Dedifferentiated amniotic fluid mesenchymal stem cell (primary cell): ENCODE measurements at regions not wholly inside any gene's neighbourhood (a gene's known extent, or its start where the extent isn't known, plus 50 kb on each side); places are given as distances from the start of the nearest gene placed in this dataset.

Experiments used
- DNase-seq: peaks from one replicate; pipeline ENCODE4 v3.0.0-alpha.2; 2016; ENCODE audit errors: extremely low spot score

DNA sequence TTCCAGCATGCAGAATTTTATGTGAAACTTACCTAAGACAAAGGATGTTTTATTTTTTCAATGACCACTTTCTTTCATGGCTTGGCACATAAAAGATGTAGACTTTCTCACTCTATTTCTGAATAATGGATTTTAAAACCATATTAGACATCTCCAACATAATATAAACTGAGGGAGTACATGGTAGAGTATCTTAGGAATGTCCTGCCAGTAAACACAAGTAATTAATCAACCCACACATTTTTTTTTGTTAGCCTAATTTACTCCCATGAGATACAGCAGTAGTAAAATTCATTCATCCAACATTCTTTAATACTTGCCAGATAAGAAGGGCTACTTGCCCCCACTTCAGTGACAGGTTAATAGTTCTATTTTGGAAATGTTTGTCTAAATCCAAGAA is 235.4 kb upstream of the ADAMTS5 start:
- DNase-seq: no peak

DNA sequence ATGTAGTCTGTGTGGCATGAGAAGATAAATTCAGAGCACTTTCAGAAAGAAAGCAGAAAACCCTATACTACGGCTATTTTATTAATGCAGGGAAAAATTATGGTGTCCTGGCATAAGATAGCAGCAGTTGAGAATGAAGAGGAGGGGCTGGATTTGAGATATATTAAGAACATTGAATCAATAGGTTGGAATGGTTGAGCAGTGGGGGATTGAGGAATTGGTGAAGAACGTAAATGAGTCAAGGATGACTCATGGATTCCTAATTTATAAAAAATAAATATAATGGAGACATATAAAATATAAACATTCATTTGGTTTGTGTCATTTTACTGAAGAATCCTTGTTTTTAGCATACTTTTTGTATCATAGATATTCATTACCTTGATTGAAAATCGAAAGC is 234.3 kb upstream of the ADAMTS5 start:
- no peak for DNase-seq

GRCh38 chr21:27196651-27197050 is 229.8 kb upstream of the ADAMTS5 start:
- DNase-seq: no peak

- DNase-seq: peak; percentile 43
Measured at GRCh38 chr21:27192281-27192949, 225.5 kb upstream of the ADAMTS5 start.

- DNase-seq: no peak
Measured at GRCh38 chr21:27190601-27191000, 223.7 kb upstream of the ADAMTS5 start.

DNA sequence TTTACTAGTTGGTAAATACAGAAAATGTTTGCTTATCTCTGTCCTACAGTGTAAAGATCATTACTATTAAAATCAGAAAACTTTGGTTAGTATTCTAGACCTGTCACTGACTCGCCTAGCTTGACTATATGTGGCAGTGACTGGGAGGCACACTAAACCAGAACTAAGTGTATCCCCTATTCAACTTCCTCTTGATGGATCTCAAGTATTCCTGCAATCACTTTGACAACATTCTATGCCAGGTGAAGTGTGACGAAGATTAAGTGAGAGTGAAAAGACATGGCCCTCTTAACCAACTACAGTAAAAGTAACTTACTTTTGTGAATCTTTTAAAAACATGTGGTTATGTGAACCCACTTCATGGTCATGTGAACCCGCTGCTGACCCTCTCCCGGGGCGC is 223.0 kb upstream of the ADAMTS5 start:
- DNase-seq: no peak

DNA sequence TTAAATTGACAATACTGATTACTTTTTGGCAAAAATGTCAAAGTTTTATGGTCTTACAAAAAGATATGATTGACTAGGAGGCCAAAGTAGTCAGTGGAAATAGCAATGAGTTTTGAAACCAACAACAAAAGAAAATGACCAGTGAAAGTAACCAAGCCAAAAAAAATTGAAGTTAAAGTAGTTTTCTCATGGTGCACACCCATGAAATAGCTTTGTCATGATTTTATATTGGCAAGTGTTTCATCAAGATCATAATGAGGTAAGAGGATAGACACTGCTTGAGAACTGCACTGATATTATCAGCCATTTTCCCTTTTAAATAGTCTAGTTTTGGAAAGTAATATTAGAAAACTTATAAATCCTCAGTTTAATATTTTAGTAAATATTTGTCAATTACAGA is 206.2 kb upstream of the ADAMTS5 start:
- DNase-seq: peak; percentile 67

- peak; percentile 74 for DNase-seq
Measured at GRCh38 chr21:27171707-27172106, 204.8 kb upstream of the ADAMTS5 start.

- no peak for DNase-seq
Measured at GRCh38 chr21:27168084-27168483, 201.2 kb upstream of the ADAMTS5 start.

GRCh38 chr21:27164208-27165177 is 197.6 kb upstream of the ADAMTS5 start:
- no peak for DNase-seq

- no peak for DNase-seq
Measured at GRCh38 chr21:27158967-27159366, 192.1 kb upstream of the ADAMTS5 start.

- DNase-seq: no peak
Measured at GRCh38 chr21:27157097-27157496, 190.2 kb upstream of the ADAMTS5 start.

DNA sequence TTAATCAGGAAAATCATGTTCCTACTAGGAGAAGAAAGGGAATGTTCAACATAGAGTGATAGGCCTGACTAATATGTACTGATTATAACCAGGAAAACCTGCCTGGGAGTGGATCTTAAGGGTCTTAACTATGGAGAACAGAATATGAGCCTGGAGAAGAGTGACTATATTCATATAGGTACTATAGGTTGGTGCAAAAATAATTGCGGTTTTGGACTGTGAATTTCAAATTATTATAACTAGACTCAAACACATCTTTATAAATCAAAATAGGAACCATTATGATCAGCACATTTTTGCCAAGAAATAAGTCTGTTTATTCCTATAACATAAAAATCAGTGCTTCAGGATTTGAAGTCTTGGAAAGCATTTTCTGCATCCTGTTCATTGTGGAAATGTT is 189.8 kb upstream of the ADAMTS5 start:
- DNase-seq: no peak

DNA sequence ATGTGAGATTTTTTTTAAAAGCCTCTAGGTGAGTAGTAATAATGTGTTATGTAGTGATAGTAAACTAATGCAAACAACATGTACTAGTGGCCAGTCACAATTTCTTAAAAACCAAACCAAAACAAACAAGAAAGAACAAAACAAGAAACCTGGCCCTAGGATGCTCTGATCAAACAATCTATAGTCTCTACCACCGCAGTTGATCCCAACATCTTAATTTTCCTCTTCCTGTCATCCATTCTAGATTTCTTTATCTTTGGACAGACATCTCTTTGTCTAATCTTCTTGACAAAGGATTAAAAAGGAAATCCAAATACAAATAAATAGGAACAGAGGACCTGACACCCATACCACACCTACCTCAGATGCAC is 188.2 kb upstream of the ADAMTS5 start:
- no peak for DNase-seq

GRCh38 chr21:27154451-27155129 is 187.7 kb upstream of the ADAMTS5 start:
- DNase-seq: no peak

GRCh38 chr21:27152996-27153395 is 186.1 kb upstream of the ADAMTS5 start:
- DNase-seq: no peak

GRCh38 chr21:27149034-27149433 is 182.1 kb upstream of the ADAMTS5 start:
- peak; percentile 90 for DNase-seq

DNA sequence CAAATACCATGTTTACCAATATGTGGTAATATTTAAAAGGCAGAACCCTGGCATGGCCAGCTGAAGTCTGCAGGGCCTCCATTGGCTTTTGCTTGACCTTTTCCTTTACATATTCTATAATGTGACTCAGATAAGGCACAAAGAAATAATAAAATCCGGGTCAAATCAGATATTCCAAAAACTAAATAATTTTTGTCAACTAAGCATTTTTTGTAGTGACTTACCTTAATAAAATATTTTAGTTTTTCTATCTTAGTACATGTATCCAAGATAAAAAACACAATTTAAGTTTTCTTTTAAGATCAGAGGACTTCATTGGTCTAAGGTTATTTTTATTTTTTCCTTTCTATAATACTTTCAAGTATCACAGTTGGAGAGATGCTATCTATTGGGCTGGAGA is 179.4 kb upstream of the ADAMTS5 start:
- no peak for DNase-seq

- DNase-seq: no peak
Measured at GRCh38 chr21:27145134-27145798, 178.4 kb upstream of the ADAMTS5 start.

GRCh38 chr21:27143476-27143875 is 176.6 kb upstream of the ADAMTS5 start:
- no peak for DNase-seq

DNA sequence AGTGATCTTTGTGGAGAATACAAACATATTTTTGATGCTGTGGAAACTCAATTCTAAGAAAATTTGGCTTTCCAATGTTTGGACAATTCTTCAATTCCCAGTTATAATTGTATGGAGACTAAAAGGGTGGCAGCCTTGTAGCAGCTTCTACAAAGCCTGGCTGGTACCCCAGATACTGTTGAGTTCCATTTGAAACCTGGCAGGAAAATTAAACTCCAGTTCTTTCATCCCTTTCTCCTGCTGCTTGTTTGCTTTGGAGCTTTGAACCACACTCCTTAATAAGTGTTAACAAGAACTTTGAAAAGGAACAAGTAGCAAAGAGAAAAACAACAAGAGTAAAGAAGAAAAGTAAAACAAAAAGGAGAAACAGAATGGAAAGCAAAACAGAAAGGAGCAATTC is 172.6 kb upstream of the ADAMTS5 start:
- no peak for DNase-seq

DNA sequence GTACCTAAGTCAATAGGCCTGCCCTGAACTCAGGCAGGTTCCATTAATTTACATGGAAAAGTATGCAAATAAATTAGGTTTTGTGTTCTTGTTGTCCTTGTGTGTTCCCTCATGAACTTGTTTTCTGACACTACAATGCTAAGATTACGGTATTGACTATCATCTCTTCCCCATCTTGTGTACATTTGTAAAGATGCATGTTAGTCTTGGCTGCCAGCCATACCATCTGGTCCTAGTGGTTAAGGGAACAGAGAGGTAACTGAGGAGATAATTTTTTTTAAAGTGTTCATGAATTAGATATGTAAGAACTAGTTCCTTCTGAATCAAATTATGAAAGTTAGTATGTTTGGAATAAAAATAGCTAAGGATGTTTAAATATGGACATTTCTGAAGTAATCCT is 167.6 kb upstream of the ADAMTS5 start:
- DNase-seq: no peak
